CD4-positive, CD25-positive, alpha-beta regulatory T cell (primary cell): ENCODE measurements at regions not wholly inside any gene's neighbourhood (a gene's known extent, or its start where the extent isn't known, plus 50 kb on each side); places are given as distances from the start of the nearest gene placed in this dataset.
"Not testable (repeated sequence)": the region's sequence is repeated elsewhere in the genome, so short reads cannot be mapped to it uniquely, and the experiment has no call there.

Experiments
- ATAC-seq, 2 donors: fragments of 150-1000 bp; cut with Tn5 transposase; one replicate each; pipeline ENCODE4 v1.10.0; 2021; ENCODE audit warnings: low read depth in 2 of 2, moderate number of reproducible peaks in 2 of 2, moderate library complexity in 1 of 2
- DNase-seq, 3 donors: peaks; one replicate each; pipeline versions ENCODE4 v3.0.0 to v3.0.0-alpha.2; 2012 to 2022; ENCODE audit warnings: mixed read lengths in 1 of 3
- H3K27ac ChIP-seq: one replicate; pipeline ENCODE4 v1.7.0; 2013; ENCODE audit warnings: mild to moderate bottlenecking, low read length; ENCODE audit not compliant: insufficient read depth, poor library complexity, severe bottlenecking
- H3K27me3 ChIP-seq: one replicate; pipeline ENCODE4 v1.7.0; 2013; ENCODE audit warnings: low read length; ENCODE audit not compliant: control insufficient read depth, insufficient read depth
- H3K36me3 ChIP-seq: one replicate; pipeline ENCODE4 v1.7.0; 2013; ENCODE audit warnings: mild to moderate bottlenecking, low read length, moderate library complexity; ENCODE audit not compliant: control insufficient read depth, insufficient read depth
- H3K4me1 ChIP-seq: 2 replicates; pipeline ENCODE4 v1.7.0; 2013; ENCODE audit warnings: mild to moderate bottlenecking, low read length; ENCODE audit not compliant: insufficient read depth, control insufficient read depth, poor library complexity, severe bottlenecking
- H3K4me3 ChIP-seq: one replicate; pipeline ENCODE4 v1.7.0; 2013; ENCODE audit warnings: low read depth, mild to moderate bottlenecking, low read length, moderate library complexity
- H3K9me3 ChIP-seq, 2 experiments: 1 replicate in 1 of 2; 2 replicates in 1 of 2; pipeline ENCODE4 v1.7.0; 2013; ENCODE audit warnings: low read length in 2 of 2, mild to moderate bottlenecking in 1 of 2, moderate library complexity in 1 of 2; ENCODE audit not compliant: control insufficient read depth in 2 of 2
- H3K27ac Mint-ChIP-seq, 3 donors: one replicate each; pipeline ENCODE4 v1.8.0; 2020 to 2022; ENCODE audit warnings: mild to moderate bottlenecking in 3 of 3, mixed read lengths in 3 of 3, moderate library complexity in 2 of 3
- H3K27me3 Mint-ChIP-seq: one replicate; pipeline ENCODE4 v1.8.0; 2022; ENCODE audit warnings: mild to moderate bottlenecking, mixed read lengths
- H3K36me3 Mint-ChIP-seq: one replicate; pipeline ENCODE4 v1.8.0; 2020; ENCODE audit warnings: mixed read lengths
- H3K4me1 Mint-ChIP-seq, 4 donors: one replicate each; pipeline ENCODE4 v1.8.0; 2020 to 2022; ENCODE audit warnings: mixed read lengths in 4 of 4, mild to moderate bottlenecking in 1 of 4
- H3K4me3 Mint-ChIP-seq, 4 donors: one replicate each; pipeline ENCODE4 v1.8.0; 2020 to 2022; ENCODE audit warnings: mild to moderate bottlenecking in 4 of 4, mixed read lengths in 4 of 4, moderate library complexity in 3 of 4
- H3K9me3 Mint-ChIP-seq, 7 donors: one replicate each; pipeline ENCODE4 v1.8.0; 2020 to 2022; ENCODE audit warnings: mixed read lengths in 7 of 7, mild to moderate bottlenecking in 3 of 7, moderate library complexity in 2 of 7

DNA sequence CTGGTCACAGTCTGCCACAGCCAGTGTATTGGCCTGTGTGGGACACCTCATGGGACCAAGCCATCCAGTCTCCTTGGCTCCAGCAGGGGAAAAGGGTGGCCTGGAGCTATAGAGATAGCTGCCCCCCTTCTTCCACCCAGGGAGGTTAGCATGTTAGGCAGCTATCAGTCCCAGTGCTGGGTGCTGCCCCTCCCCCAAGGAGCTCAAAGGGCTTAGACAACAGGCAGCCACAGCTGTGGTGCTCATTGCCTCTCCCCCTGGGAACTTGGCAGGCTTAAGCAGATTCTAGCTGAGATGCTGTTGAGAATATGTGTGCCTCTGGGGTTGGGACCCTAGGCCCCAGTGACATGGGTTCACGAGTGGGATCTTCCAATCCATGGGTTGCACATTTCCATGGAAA lies 226.0 kb upstream of the PTGER4 start:
- no peak for ATAC-seq
- Histone ChIP-seq H3K27ac (no peak overlapping the region), H3K36me3 (no peaks in the 10 kb centered on the region), H3K9me3 (no peaks in the 10 kb centered on the region), H3K4me1 (no peaks in the 10 kb centered on the region), H3K27me3 (no peaks in the 10 kb centered on the region), H3K4me3 (no peak overlapping the region)
- H3K27ac Mint-ChIP-seq, result no peak overlapping the region
- no peak for DNase-seq
- H3K4me3 Mint-ChIP-seq, result no peak overlapping the region
- no peaks in the 10 kb centered on the region for H3K27me3 Mint-ChIP-seq
- peaks cover 0 to 19% (median 5%) of the 10 kb centered on the region in 7 donors for H3K9me3 Mint-ChIP-seq
- no peaks in the 10 kb centered on the region for H3K36me3 Mint-ChIP-seq
- H3K4me1 Mint-ChIP-seq, result peaks cover 0 to 3% (median 0%) of the 10 kb centered on the region in 4 donors

DNA sequence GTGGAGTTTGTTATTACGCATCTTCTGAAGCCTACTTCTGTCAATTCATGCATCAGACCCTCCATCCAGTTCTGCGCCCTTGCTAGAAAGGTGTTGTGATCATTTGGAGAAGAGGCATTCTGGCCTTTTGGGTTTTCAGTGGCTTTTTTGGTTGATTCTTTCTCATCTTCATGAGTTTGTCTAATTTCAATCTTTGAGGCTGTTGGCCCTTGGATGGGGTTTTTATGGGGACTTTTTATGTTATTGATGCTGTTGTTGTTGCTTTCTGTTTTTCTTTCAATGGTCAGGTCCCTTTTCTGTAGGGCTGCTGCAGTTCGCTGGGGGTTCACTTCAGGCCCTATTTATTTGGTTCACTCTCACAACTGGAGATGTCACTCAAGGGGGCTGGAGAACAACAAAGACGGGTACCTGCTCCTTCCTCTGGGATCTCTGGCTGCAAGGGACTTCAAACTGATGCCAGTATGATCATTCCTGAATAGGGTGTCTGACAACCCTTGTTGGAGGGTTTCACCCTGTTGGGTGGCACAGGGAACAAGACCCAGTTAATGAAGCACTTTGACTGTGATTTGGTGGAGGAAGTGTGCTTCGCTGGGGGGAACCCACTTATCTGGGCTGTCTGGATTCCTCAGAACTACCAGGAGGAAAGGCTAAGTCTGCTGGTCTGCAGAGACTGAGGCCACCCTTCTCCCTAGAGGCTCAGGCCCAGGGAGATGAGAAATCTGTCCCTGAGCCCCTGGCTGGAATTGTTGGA lies 226.7 kb upstream of the PTGER4 start:
- Histone ChIP-seq H3K4me3 (no peak overlapping the region), H3K36me3 (no peaks in the 10 kb centered on the region), H3K27me3 (no peaks in the 10 kb centered on the region), H3K9me3 (no peaks in the 10 kb centered on the region), H3K4me1 (no peaks in the 10 kb centered on the region), H3K27ac (no peak overlapping the region)
- DNase-seq (no peak), ATAC-seq (no peak)
- Mint-ChIP-seq H3K36me3 (no peaks in the 10 kb centered on the region), H3K4me3 (no peak overlapping the region), H3K9me3 (peaks cover 0 to 19% (median 5%) of the 10 kb centered on the region in 7 donors), H3K27me3 (no peaks in the 10 kb centered on the region), H3K27ac (no peak overlapping the region), H3K4me1 (peaks cover 0 to 3% (median 0%) of the 10 kb centered on the region in 4 donors)

DNA sequence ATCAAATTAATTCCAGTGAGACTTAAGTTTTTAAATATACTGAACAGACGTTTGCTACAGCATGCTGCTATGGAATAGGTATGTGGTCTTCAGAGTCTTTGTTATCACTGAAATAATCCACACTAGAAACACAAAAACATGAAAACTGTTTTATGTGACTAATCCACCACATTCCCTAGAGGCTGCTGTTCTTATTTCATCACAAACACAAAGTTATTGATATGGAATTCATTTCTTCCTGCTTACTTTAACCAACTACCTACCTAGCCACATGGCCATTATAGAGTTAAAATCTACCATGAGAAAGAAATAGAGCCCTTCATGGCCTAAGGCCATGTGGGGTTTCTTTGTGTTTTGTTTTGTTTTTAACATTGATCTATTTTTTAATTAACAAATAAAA lies 232.3 kb upstream of the PTGER4 start:
- no peaks in the 10 kb centered on the region for H3K27me3 ChIP-seq
- H3K4me3 ChIP-seq, result no peak overlapping the region
- DNase-seq (no peak), ATAC-seq (no peak)
- H3K4me1 Mint-ChIP-seq, result peaks cover 0 to 3% (median 1%) of the 10 kb centered on the region in 4 donors
- H3K9me3 Mint-ChIP-seq, result peaks cover 2 to 18% (median 11%) of the 10 kb centered on the region in 7 donors
- no peaks in the 10 kb centered on the region for H3K4me1 ChIP-seq
- no peak overlapping the region for H3K4me3 Mint-ChIP-seq
- peaks cover 3% of the 10 kb centered on the region for H3K36me3 Mint-ChIP-seq
- H3K27ac ChIP-seq, result no peak overlapping the region
- no peaks in the 10 kb centered on the region for H3K36me3 ChIP-seq
- H3K9me3 ChIP-seq, result peaks cover 0 to 5% of the 10 kb centered on the region in 2 experiments
- no peak overlapping the region for H3K27ac Mint-ChIP-seq
- no peaks in the 10 kb centered on the region for H3K27me3 Mint-ChIP-seq

DNA sequence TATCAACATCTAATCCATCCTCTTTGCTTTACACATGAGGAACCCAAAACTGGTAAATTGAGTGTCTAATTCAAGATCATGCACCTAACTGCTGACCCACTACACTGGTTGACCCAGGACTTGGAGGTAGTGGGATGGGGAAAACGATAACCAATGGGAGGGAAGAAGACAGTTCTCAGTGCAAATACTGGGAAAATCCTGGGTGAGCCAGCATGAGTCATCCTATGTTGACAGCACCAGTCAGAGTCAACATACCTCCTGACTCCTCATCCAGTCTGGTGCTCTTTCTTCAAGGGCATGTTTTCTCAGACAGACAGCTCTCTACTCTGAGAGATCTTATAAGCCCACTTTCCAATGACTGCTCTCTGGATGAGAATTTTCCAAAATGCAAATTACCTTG lies 232.8 kb upstream of the PTGER4 start:
- H3K27me3 ChIP-seq, result no peaks in the 10 kb centered on the region
- H3K27ac ChIP-seq, result no peak overlapping the region
- Mint-ChIP-seq H3K9me3 (peaks cover 2 to 16% (median 8%) of the 10 kb centered on the region in 7 donors), H3K27me3 (no peaks in the 10 kb centered on the region), H3K4me1 (peaks cover 0 to 8% (median 6%) of the 10 kb centered on the region in 4 donors), H3K36me3 (peaks cover 3% of the 10 kb centered on the region), H3K4me3 (no peak overlapping the region), H3K27ac (no peak overlapping the region)
- H3K36me3 ChIP-seq, result no peaks in the 10 kb centered on the region
- DNase-seq (no peak), ATAC-seq (no peak)
- peaks cover 0 to 5% of the 10 kb centered on the region in 2 experiments for H3K9me3 ChIP-seq
- no peak overlapping the region for H3K4me3 ChIP-seq
- H3K4me1 ChIP-seq, result peaks cover 5% of the 10 kb centered on the region

DNA sequence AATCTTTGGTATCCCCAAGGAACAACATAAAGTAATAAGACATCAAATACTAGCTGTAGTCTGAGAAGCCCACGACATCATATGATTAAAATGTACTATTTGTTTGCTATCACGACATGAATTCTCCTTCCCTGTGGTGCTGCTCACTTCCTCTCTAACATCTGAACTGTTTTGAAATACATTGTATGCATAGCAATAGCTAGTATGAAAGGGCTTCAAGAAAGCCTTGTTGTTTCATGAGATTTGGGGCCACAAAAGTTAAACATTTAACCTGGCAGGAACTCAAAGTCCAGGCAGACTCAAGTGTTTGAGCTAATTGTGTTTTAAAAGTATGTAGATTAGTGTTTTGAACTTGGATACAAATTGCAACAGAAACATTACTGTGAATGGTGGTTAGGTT lies 237.4 kb upstream of the PTGER4 start:
- Histone ChIP-seq H3K27ac (no peak overlapping the region), H3K36me3 (no peaks in the 10 kb centered on the region), H3K27me3 (no peaks in the 10 kb centered on the region), H3K9me3 (peaks cover 0 to 5% of the 10 kb centered on the region in 2 experiments), H3K4me3 (no peak overlapping the region), H3K4me1 (peaks cover 20% of the 10 kb centered on the region)
- Mint-ChIP-seq H3K4me1 (peaks cover 9 to 40% (median 26%) of the 10 kb centered on the region in 4 donors), H3K4me3 (no peak overlapping the region), H3K9me3 (peaks cover 1 to 8% (median 5%) of the 10 kb centered on the region in 7 donors), H3K27ac (peak overlapping the region in 2 of 3 donors; percentile 27 to 74), H3K27me3 (no peaks in the 10 kb centered on the region), H3K36me3 (peaks cover 3% of the 10 kb centered on the region)
- peak in 1 of 3 donors; percentile 9 for DNase-seq
- peak in 1 of 2 donors; percentile 29 for ATAC-seq

DNA sequence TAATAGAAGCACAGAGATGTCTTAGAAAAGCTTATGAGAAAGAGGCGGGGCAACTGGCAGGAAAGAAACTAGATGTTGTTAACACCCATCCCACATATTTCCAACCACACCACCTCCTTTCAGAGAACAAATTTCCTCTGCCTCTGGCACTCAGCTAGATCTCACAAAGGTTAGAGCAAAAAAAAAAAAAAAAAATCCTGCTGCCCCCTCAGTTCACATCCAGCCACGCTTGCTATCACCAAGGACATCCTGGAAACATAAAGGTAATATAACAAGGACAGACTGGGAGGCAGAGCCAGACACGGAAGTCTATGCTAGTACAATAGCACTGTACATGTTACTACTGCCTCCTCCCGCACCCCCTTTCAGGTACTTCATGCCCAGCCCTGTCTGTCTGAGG lies 238.0 kb upstream of the PTGER4 start:
- Histone ChIP-seq H3K27ac (peak overlapping the region; percentile 33), H3K4me1 (peaks cover 26% of the 10 kb centered on the region), H3K4me3 (peak overlapping the region; percentile 33), H3K36me3 (no peaks in the 10 kb centered on the region), H3K9me3 (peaks cover 0 to 5% of the 10 kb centered on the region in 2 experiments), H3K27me3 (no peaks in the 10 kb centered on the region)
- Mint-ChIP-seq H3K27ac (peak overlapping the region; percentile 27 to 95 (median 74)), H3K9me3 (peaks cover 1 to 8% (median 5%) of the 10 kb centered on the region in 7 donors), H3K4me3 (peak overlapping the region in 3 of 4 donors; percentile 49 to 78 (median 68)), H3K4me1 (peaks cover 13 to 46% (median 31%) of the 10 kb centered on the region in 4 donors), H3K27me3 (no peaks in the 10 kb centered on the region), H3K36me3 (peaks cover 3% of the 10 kb centered on the region)
- DNase-seq (peak in 2 of 3 donors; percentile 9 to 41), ATAC-seq (peak in 1 of 2 donors; percentile 57)

DNA sequence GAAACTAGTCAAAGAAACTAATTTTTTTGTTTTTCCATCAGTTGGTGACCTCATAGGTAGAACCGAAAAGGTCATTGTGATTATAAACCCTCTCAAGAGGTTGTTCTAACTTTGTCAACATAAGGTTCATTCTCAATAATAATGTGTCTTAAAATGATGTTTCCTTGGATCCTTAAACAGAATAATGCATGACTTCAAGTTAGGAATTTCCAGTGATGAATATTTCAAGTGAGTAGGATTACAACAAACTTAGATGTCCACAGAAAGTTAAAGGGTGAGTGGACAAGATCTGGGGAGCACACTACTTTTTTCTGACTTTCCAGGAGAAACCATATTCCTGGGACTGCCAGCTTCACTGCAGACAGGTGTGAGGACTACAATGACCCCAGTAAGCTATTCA lies 239.0 kb upstream of the PTGER4 start:
- ATAC-seq (no peak), DNase-seq (no peak)
- no peak overlapping the region for H3K4me3 ChIP-seq
- peaks cover 1 to 8% (median 5%) of the 10 kb centered on the region in 7 donors for H3K9me3 Mint-ChIP-seq
- no peak overlapping the region for H3K27ac ChIP-seq
- H3K9me3 ChIP-seq, result peaks cover 0 to 5% of the 10 kb centered on the region in 2 experiments
- H3K4me1 ChIP-seq, result peaks cover 35% of the 10 kb centered on the region
- no peak overlapping the region for H3K4me3 Mint-ChIP-seq
- no peaks in the 10 kb centered on the region for H3K27me3 Mint-ChIP-seq
- no peaks in the 10 kb centered on the region for H3K27me3 ChIP-seq
- peaks cover 3% of the 10 kb centered on the region for H3K36me3 Mint-ChIP-seq
- H3K27ac Mint-ChIP-seq, result peak overlapping the region in 2 of 3 donors; percentile 27 to 74
- no peaks in the 10 kb centered on the region for H3K36me3 ChIP-seq
- H3K4me1 Mint-ChIP-seq, result peaks cover 18 to 56% (median 40%) of the 10 kb centered on the region in 4 donors

DNA sequence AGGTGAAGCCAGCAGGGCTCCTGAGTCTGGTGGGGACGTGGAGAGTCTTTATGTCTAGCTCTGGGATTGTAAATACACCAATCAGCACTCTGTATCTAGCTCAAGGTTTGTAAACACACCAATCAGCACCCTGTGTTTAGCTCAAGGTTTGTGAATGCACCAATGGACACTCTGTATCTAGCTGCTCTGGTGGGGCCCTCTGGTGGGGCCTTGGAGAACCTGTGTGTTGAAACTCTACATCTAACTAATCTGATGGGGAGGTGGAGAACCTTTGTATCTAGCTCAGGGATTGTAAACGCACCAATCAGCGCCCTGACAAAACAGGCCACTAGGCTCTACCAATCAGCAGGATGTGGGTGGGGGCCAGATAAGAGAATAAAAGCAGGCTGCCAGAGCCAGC lies 240.6 kb upstream of the PTGER4 start:
- H3K36me3 Mint-ChIP-seq, result not testable (repeated sequence)
- H3K4me1 ChIP-seq, result peaks cover 37% of the 10 kb centered on the region

More for the DNA sequence above, 240.6 kb upstream of the PTGER4 start:
- H3K36me3 ChIP-seq, H3K4me3 ChIP-seq, H3K9me3 ChIP-seq, ATAC-seq, H3K27me3 ChIP-seq, H3K27ac ChIP-seq, H3K9me3 Mint-ChIP-seq, H3K27me3 Mint-ChIP-seq: not testable (repeated sequence)
- H3K4me1 Mint-ChIP-seq, result peaks cover 23 to 59% (median 46%) of the 10 kb centered on the region in 4 donors
- H3K4me3 Mint-ChIP-seq, result peak overlapping the region in 2 of 4 donors; percentile 22 to 30
- H3K27ac Mint-ChIP-seq, result peak overlapping the region; percentile 26 to 67 (median 40)
- DNase-seq, result peak in 2 of 3 donors; percentile 13 to 30
